Panc1 (cell line): ENCODE measurements at regions not wholly inside any gene's neighbourhood (a gene's known extent, or its start where the extent isn't known, plus 50 kb on each side); places are given as distances from the start of the nearest gene placed in this dataset.
"Not testable (repeated sequence)": the region's sequence is repeated elsewhere in the genome, so short reads cannot be mapped to it uniquely, and the experiment has no call there.

Experiments used
- ATAC-seq: fragments of 200-7000 bp; cut with Tn5 transposase; 2 replicates; pipeline ENCODE4 v1.9.1; 2020; ENCODE audit warnings: mild to moderate bottlenecking, moderate library complexity
- BruUV-seq: library from RNA; stranded (reverse); fragments of 400-500 nt; replicated peaks from 2 replicates; lab custom pipeline; 2021; lab: Mats Ljungman, UMichigan
- CTCF ChIA-PET: fragments of 300-600 bp; sonication (Branson Sonifier 250); formaldehyde crosslinking; loops from one replicate; lab custom pipeline; 2022; ENCODE audit warnings: antibody characterized with exemption; lab: Charles Lee
- POLR2A ChIA-PET: fragments of 300-600 bp; sonication (Branson Sonifier 250); formaldehyde crosslinking; loops from one replicate; lab custom pipeline; 2022; ENCODE audit warnings: antibody characterized with exemption; lab: Charles Lee
- DNase-seq: peaks from one replicate; pipeline ENCODE4 v3.0.0-alpha.2; 2010; ENCODE audit warnings: low read depth, low spot score
- H3K27ac ChIP-seq: 2 replicates; pipeline ENCODE4 v1.5.1; 2011; ENCODE audit warnings: mild to moderate bottlenecking, low read length, inconsistent platforms
- H3K27me3 ChIP-seq: fragments of 200-500 bp; sonication (Bioruptor generic); 2 replicates; pipeline ENCODE4 v1.6.0; 2014; ENCODE audit warnings: low read length, inconsistent platforms; ENCODE audit not compliant: control insufficient read depth, insufficient read depth
- H3K36me3 ChIP-seq: fragments of 200-500 bp; sonication (Bioruptor generic); 2 replicates; pipeline ENCODE4 v1.5.1; 2014; ENCODE audit warnings: inconsistent platforms, mild to moderate bottlenecking, low read length, moderate library complexity; ENCODE audit not compliant: control insufficient read depth, insufficient read depth
- H3K4me1 ChIP-seq: 2 replicates; pipeline ENCODE4 v1.5.1; 2011; ENCODE audit warnings: inconsistent platforms, mild to moderate bottlenecking, low read length, moderate library complexity; ENCODE audit not compliant: control insufficient read depth, insufficient read depth
- H3K4me3 ChIP-seq, 2 experiments: 2 replicates each; pipeline ENCODE4 v1.5.1; 2011 to 2012; ENCODE audit warnings: low read depth in 2 of 2, low read length in 2 of 2, mild to moderate bottlenecking in 2 of 2, inconsistent platforms in 1 of 2, moderate library complexity in 1 of 2
- H3K9me3 ChIP-seq: fragments of 200-500 bp; sonication (Bioruptor generic); 2 replicates; pipeline ENCODE4 v1.5.1; 2014; ENCODE audit warnings: low read depth, mild to moderate bottlenecking, inconsistent platforms, low read length, moderate library complexity; ENCODE audit not compliant: control insufficient read depth, insufficient read depth
- POLR2AphosphoS5 ChIP-seq: IDR thresholded peaks from 2 replicates; pipeline ENCODE4 v1.6.1; 2012; ENCODE audit warnings: mild to moderate bottlenecking, low read depth, low read length, moderate library complexity
- SIN3A ChIP-seq: IDR thresholded peaks from 2 replicates; pipeline ENCODE4 v1.6.1; 2012; ENCODE audit warnings: low read depth, mild to moderate bottlenecking, low read length, moderate library complexity, borderline replicate concordance; ENCODE audit not compliant: insufficient read depth
- TCF7L2 ChIP-seq: IDR thresholded peaks from 2 replicates; pipeline ENCODE4 v1.6.1; 2011; ENCODE audit warnings: mild to moderate bottlenecking, low read depth, low read length, inconsistent platforms
- in situ Hi-C: cut with HindIII; loops from 2 replicates; pipeline ENCODE4 v1.10.0; 2016; ENCODE audit warnings: low sequenced_read_pairs, low pct_unique_long_range_greater_than_20kb
- intact Hi-C: fragments of 100-400 bp; cut with micrococcal nuclease; formaldehyde crosslinking; loops from one replicate; pipeline ENCODE4 v1.10.0; 2022; ENCODE audit not compliant: unreplicated experiment
- TF ChIP-seq, protein P1 (sequence below), 2 experiments: IDR thresholded peaks; 2 replicates each; pipeline ENCODE4 v1.6.1; 2011 to 2012; ENCODE audit warnings: low read depth in 2 of 2, control low read depth in 1 of 2, low read length in 1 of 2, mild to moderate bottlenecking in 1 of 2, moderate library complexity in 1 of 2; ENCODE audit not compliant: insufficient read depth in 1 of 2
- TF ChIP-seq, protein P2 (sequence below): fragments of 450-650 bp; IDR thresholded peaks from 2 replicates; pipeline ENCODE4 v1.5.1; 2017; ENCODE audit warnings: mild to moderate bottlenecking

DNA sequence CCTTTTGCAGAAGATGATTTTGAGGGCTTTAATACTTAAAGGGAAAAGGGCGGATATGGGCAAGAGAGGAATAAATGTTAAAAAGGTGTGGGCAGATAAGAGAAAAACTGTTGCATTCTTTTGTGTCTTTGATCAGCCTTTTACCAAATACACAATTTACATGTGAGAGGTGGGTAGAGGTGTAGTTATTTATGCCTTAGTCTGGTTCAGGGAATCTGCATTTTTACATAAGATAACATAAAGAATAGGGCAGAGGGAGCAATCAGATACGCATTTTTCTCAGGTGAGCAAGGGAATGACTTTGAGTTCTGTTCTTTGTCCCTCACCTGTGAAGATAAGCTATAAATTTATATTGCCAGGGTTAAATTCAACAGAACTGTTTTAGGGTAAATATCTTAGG lies 708.4 kb upstream of the SLITRK1 start:
- POLR2A ChIA-PET = no interaction called here

DNA sequence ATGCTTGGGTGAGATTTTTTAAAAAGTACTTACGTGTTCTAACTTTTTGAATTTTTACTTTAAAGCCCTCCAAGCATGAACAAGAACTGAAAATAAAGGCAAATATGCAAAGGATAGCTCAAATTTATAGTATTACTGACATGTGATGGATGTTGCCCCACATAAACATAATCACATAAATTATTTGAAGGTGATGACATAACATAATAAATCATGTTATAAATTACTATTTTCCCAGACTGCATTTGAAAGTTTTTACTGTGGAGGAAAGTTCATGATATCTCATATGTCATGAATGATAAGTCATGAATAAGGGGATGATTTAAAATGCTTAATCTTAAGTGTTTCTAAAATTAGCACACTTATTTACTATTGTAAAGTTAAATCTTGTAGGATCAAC lies 705.7 kb upstream of the SLITRK1 start:
- intact Hi-C loops (no loop called here), in situ Hi-C loops (no loop called here)
- H3K9me3 ChIP-seq = no peaks in the 10 kb centered on the region
- H3K27me3 ChIP-seq = no peaks in the 10 kb centered on the region
- ATAC-seq = no peak
- no peak overlapping the region for H3K4me3 ChIP-seq
- TF ChIP-seq, protein P1, sequence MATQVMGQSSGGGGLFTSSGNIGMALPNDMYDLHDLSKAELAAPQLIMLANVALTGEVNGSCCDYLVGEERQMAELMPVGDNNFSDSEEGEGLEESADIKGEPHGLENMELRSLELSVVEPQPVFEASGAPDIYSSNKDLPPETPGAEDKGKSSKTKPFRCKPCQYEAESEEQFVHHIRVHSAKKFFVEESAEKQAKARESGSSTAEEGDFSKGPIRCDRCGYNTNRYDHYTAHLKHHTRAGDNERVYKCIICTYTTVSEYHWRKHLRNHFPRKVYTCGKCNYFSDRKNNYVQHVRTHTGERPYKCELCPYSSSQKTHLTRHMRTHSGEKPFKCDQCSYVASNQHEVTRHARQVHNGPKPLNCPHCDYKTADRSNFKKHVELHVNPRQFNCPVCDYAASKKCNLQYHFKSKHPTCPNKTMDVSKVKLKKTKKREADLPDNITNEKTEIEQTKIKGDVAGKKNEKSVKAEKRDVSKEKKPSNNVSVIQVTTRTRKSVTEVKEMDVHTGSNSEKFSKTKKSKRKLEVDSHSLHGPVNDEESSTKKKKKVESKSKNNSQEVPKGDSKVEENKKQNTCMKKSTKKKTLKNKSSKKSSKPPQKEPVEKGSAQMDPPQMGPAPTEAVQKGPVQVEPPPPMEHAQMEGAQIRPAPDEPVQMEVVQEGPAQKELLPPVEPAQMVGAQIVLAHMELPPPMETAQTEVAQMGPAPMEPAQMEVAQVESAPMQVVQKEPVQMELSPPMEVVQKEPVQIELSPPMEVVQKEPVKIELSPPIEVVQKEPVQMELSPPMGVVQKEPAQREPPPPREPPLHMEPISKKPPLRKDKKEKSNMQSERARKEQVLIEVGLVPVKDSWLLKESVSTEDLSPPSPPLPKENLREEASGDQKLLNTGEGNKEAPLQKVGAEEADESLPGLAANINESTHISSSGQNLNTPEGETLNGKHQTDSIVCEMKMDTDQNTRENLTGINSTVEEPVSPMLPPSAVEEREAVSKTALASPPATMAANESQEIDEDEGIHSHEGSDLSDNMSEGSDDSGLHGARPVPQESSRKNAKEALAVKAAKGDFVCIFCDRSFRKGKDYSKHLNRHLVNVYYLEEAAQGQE (IDR thresholded peaks at IDR 0.05; ENCODE audit: insufficient read depth in 1 of 2, low read depth in 2 of 2, low read length in 1 of 2) = no peak
- no peak for TF ChIP-seq TCF7L2
- TF ChIP-seq SIN3A = no peak
- TF ChIP-seq POLR2AphosphoS5 = no peak
- TF ChIP-seq, protein P2, sequence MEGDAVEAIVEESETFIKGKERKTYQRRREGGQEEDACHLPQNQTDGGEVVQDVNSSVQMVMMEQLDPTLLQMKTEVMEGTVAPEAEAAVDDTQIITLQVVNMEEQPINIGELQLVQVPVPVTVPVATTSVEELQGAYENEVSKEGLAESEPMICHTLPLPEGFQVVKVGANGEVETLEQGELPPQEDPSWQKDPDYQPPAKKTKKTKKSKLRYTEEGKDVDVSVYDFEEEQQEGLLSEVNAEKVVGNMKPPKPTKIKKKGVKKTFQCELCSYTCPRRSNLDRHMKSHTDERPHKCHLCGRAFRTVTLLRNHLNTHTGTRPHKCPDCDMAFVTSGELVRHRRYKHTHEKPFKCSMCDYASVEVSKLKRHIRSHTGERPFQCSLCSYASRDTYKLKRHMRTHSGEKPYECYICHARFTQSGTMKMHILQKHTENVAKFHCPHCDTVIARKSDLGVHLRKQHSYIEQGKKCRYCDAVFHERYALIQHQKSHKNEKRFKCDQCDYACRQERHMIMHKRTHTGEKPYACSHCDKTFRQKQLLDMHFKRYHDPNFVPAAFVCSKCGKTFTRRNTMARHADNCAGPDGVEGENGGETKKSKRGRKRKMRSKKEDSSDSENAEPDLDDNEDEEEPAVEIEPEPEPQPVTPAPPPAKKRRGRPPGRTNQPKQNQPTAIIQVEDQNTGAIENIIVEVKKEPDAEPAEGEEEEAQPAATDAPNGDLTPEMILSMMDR = no peak
- ChIA-PET CTCF (no interaction called here), POLR2A (no interaction called here)
- no peak for DNase-seq
- no peaks in the 10 kb centered on the region for H3K4me1 ChIP-seq
- H3K36me3 ChIP-seq = no peaks in the 10 kb centered on the region
- no TSS peak for BruUV-seq
- H3K27ac ChIP-seq = no peak overlapping the region

More for the DNA sequence above, 708.4 kb upstream of the SLITRK1 start:
- Histone ChIP-seq H3K27ac (no peak overlapping the region), H3K27me3 (no peaks in the 10 kb centered on the region), H3K4me3 (no peak overlapping the region), H3K36me3 (no peaks in the 10 kb centered on the region), H3K9me3 (no peaks in the 10 kb centered on the region), H3K4me1 (no peaks in the 10 kb centered on the region)
- ATAC-seq (no peak), DNase-seq (no peak)
- in situ Hi-C loops = no loop called here
- BruUV-seq = no TSS peak
- no peak for TF ChIP-seq TCF7L2
- CTCF ChIA-PET = no interaction called here
- intact Hi-C loops = no loop called here

DNA sequence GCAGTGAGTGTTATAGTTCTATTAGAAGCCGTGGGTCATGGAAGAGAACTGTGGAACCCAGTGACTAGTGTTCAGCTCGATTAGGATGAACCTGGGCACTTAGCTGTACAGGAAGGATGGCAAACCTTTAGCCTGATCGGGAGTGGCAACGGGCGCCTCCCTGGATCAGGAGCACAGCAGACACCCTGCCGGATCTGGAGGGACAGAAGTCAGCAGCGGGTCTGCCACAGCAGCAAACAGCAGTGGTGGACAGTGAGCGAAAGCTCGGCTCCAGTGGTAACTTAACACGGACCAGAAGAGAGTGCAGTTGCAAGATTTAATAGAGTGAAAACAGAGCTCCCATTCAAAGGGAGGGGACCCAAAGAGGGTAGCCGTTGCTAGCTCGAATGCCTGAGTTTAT lies 697.6 kb upstream of the SLITRK1 start:
- DNase-seq, in situ Hi-C loops, intact Hi-C loops, POLR2A ChIA-PET, CTCF ChIA-PET, ATAC-seq, BruUV-seq, H3K4me3 ChIP-seq, H3K9me3 ChIP-seq, H3K36me3 ChIP-seq, H3K27me3 ChIP-seq, H3K27ac ChIP-seq, H3K4me1 ChIP-seq: not testable (repeated sequence)
